Stimulated activated CD8-positive, alpha-beta memory T cell treated with anti-CD3 and anti-CD28 coated beads, Interleukin-12 subunit alpha, Interleukin-12 subunit beta, amount 100 ng/mL, for 1 hour (primary cell): ENCODE measurements at regions not wholly inside any gene's neighbourhood (a gene's known extent, or its start where the extent isn't known, plus 50 kb on each side); places are given as distances from the start of the nearest gene placed in this dataset.

Experiments used
- DNase-seq: peaks from one replicate; pipeline ENCODE4 v3.0.0-alpha.2; 2020; ENCODE audit warnings: low read depth

- no peak for DNase-seq
Measured at GRCh38 chr2:16118611-16119590, 178.6 kb downstream of the MYCN start.

- no peak for DNase-seq
Measured at GRCh38 chr2:16117791-16118610, 177.7 kb downstream of the MYCN start.

- DNase-seq = no peak
Measured at GRCh38 chr2:16117021-16117700, 176.8 kb downstream of the MYCN start.

GRCh38 chr2:16115881-16116830, 175.8 kb downstream of the MYCN start:
- no peak for DNase-seq

GRCh38 chr2:16115291-16115690, 174.9 kb downstream of the MYCN start:
- no peak for DNase-seq

GRCh38 chr2:16114836-16115235, 174.5 kb downstream of the MYCN start:
- no peak for DNase-seq

GRCh38 chr2:16114070-16114469, 173.7 kb downstream of the MYCN start:
- no peak for DNase-seq

- no peak for DNase-seq
Measured at GRCh38 chr2:16113568-16113967, 173.2 kb downstream of the MYCN start.

GRCh38 chr2:16112972-16113560, 172.7 kb downstream of the MYCN start:
- DNase-seq = no peak

GRCh38 chr2:16112251-16112971, 172.1 kb downstream of the MYCN start:
- no peak for DNase-seq

- no peak for DNase-seq
Measured at GRCh38 chr2:16111838-16112210, 171.5 kb downstream of the MYCN start.

- no peak for DNase-seq
Measured at GRCh38 chr2:16109821-16110310, 169.5 kb downstream of the MYCN start.

- no peak for DNase-seq
Measured at GRCh38 chr2:16109368-16109820, 169.0 kb downstream of the MYCN start.

- no peak for DNase-seq
Measured at GRCh38 chr2:16107246-16107645, 166.9 kb downstream of the MYCN start.

- DNase-seq = no peak
Measured at GRCh38 chr2:16106619-16107018, 166.3 kb downstream of the MYCN start.

GRCh38 chr2:16105669-16106281, 165.4 kb downstream of the MYCN start:
- DNase-seq = no peak

- no peak for DNase-seq
Measured at GRCh38 chr2:16104949-16105668, 164.8 kb downstream of the MYCN start.

GRCh38 chr2:16104315-16104948, 164.1 kb downstream of the MYCN start:
- no peak for DNase-seq
